Mammary epithelial cell (primary cell): ENCODE measurements at regions not wholly inside any gene's neighbourhood (a gene's known extent, or its start where the extent isn't known, plus 50 kb on each side); places are given as distances from the start of the nearest gene placed in this dataset.

ENCODE experiments used
- EZH2 ChIP-seq: IDR thresholded peaks from 2 replicates; pipeline ENCODE4 v1.6.1; 2012; ENCODE audit warnings: low read length, inconsistent platforms, borderline replicate concordance
- TF ChIP-seq, protein P1 (sequence below), 2 donors: IDR thresholded peaks in 1 of 2; conservative IDR thresholded peaks in 1 of 2; 2 replicates each; pipeline ENCODE4 v1.5.1; 2011 to 2012; ENCODE audit warnings: inconsistent platforms in 2 of 2, low read length in 2 of 2, mild to moderate bottlenecking in 2 of 2, control low read depth in 1 of 2, low read depth in 1 of 2; ENCODE audit not compliant: insufficient read depth in 1 of 2; ENCODE audit errors: extremely low read depth in 1 of 2

DNA sequence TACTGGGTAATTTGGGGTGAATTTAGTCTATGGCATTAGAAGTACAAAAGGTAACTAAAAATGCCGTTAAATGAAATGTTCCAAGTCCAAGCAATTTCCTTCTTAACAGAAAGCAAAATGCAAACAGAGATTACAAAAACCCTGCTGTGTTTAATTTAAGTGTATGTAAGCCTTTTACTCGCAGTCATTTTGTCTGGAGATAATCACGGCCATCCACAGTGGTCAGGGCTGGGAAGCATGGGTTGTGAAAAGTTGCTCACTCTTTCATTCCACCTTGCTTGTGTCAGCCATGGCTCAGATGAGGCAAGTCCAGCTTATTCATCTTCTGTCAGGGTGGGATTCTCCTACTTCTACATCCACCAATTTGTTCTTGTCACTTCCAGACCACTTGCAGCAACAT, 983.6 kb upstream of the ZEB2 start:
- TF ChIP-seq, protein P1, sequence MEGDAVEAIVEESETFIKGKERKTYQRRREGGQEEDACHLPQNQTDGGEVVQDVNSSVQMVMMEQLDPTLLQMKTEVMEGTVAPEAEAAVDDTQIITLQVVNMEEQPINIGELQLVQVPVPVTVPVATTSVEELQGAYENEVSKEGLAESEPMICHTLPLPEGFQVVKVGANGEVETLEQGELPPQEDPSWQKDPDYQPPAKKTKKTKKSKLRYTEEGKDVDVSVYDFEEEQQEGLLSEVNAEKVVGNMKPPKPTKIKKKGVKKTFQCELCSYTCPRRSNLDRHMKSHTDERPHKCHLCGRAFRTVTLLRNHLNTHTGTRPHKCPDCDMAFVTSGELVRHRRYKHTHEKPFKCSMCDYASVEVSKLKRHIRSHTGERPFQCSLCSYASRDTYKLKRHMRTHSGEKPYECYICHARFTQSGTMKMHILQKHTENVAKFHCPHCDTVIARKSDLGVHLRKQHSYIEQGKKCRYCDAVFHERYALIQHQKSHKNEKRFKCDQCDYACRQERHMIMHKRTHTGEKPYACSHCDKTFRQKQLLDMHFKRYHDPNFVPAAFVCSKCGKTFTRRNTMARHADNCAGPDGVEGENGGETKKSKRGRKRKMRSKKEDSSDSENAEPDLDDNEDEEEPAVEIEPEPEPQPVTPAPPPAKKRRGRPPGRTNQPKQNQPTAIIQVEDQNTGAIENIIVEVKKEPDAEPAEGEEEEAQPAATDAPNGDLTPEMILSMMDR (conservative IDR thresholded peaks at IDR 0.05 in 1 of 2, IDR thresholded peaks at IDR 0.05 in 1 of 2; ENCODE audit: extremely low read depth in 1 of 2, insufficient read depth in 1 of 2, low read depth in 1 of 2, low read length in 2 of 2), result no peak
- no peak for TF ChIP-seq EZH2
